EH (cell line): ENCODE measurements at regions not wholly inside any gene's neighbourhood (a gene's known extent, or its start where the extent isn't known, plus 50 kb on each side); places are given as distances from the start of the nearest gene placed in this dataset.
A peak's percentile ranks its signal among the peaks of the same experiment; 100 is the strongest.
"Not testable (repeated sequence)": the region's sequence is repeated elsewhere in the genome, so short reads cannot be mapped to it uniquely, and the experiment has no call there.

Source experiments
- DNase-seq: peaks from one replicate; pipeline ENCODE4 v3.0.0-alpha.2; 2015; ENCODE audit warnings: low read depth

DNA sequence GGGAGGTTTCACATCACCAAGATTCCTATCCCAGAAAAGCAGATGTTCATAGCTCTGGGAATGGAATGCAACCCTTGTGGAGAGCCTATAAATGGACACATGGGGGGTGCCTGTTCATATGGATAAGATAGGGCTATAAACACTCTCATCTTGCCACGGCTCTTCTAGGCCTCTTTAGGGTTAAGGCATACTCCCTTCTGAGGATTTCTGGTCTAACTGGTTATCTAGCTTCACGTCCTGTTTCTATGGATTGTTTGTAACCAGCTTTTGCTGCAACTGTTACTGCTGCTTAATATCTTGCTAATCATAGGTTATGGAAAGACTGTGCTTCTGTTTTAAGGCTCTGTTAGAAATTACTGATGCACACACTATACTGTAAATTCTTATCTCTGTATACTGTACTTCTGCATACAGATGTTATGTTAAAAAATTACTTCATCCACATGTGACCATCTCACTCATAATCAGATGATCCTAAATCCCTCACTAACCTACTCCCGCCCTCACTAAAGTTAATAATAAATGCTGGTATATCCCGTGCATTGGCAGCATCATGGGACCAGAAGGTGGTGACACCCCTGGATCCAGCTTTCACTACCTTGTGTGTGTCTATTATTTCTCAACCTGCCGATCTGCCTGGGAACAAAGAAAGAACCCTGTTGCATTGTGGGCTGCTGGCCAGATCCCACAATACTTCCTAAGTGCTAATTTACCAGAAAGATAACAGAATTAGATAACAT, 68.7 kb downstream of the PRKAB2 start:
- DNase-seq = not testable (repeated sequence)

DNA sequence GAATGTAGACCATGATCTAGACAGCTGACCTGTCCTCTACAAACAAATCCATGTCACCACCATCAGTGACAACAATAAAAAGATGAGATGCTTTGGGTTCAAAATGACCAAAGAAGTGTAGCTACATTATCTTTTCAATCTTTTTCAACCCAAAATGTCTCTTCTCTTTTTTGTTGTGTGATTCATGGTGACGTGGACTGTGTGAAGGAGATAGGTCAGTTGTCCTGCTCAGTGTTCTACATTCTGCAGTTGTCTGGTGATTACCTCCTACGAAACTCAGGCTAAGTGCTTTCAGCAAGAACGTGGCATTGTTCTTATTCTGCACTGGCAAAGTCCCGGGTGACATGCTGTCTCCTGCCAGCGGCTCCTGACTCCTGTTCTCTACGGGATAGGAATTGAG, 73.1 kb downstream of the PRKAB2 start:
- no peak for DNase-seq

- peak; percentile 27 for DNase-seq
Measured at GRCh38 chr1:147098338-147098973, 73.8 kb downstream of the PRKAB2 start.

DNA sequence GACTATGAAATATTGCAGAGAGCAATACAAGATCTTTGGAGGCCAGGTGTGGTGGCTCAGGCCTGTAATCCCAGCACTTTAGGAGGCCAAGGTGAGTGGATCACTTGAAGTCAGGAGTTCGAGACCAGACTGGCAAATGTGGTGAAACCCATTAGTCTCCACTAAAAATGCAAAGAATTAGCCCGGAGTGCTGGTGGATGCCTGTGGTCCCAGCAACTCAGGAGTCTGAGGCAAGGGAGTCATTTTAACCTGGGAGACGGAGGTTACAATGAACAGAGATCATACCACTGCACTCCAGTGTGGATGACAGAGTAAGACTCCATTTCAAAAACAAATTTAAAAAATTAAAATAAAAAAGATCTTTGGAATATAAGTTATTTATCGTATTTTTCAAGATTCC, 76.6 kb downstream of the PRKAB2 start:
- no peak for DNase-seq

DNA sequence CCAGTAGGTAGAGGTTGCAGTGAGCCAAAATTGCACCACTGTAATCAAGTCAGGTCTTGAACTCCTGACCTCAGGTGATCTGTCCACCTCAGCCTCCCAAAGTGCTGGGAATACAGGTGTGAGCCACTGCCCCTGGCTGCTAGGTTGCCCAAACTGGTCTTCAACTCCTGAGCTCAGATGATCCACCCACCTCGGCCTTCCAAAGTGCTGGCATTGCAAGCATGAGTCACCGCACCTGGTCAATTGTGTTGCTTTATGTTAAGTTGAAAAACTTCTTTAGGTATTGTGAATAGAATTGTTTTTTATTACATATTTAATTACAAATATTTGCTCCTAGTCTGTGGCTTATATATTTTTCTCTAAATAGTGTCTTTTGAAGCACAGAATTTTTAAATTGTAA, 80.5 kb downstream of the PRKAB2 start:
- no peak for DNase-seq

GRCh38 chr1:147089457-147089856, 82.8 kb downstream of the PRKAB2 start:
- no peak for DNase-seq

DNA sequence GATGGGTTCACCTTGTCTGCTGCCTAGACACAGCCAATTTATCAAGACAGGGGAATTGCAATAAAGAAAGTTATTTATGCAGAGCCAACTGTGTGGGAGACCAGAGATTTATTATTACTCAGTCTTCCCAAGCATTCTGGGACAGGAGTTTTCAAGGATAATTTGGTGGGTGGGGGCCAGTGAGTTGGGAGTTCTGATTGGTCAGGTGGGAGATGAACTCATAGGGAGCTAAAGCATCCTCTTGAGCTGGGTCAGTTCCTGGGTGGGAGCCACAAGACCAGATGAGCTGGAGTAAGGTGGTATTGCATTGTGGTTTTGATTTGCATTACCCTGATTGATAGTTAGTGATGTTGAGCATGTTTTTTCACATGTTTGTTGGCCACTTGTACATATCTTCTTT, 86.1 kb downstream of the PRKAB2 start:
- DNase-seq = no peak

- DNase-seq = peak; percentile 89
Measured at GRCh38 chr1:147084273-147085096, 87.8 kb downstream of the PRKAB2 start.

DNA sequence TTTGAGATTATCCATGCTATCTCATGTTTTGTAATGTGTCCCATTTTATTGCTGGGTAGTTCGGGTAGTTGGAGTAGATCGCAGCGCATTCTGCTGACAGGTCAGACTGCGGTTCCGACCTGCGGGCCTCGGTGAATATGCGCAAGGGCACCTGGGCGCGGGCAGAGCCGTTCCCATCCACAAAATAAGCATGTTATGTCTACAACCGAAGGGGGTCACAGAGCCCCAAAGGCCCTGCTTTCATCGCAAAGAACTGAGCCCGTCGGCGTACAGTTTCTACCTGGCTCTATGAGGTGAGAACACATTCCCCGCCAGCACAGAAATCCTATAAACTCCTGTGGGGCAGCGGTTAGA, 88.4 kb downstream of the PRKAB2 start:
- DNase-seq = no peak

DNA sequence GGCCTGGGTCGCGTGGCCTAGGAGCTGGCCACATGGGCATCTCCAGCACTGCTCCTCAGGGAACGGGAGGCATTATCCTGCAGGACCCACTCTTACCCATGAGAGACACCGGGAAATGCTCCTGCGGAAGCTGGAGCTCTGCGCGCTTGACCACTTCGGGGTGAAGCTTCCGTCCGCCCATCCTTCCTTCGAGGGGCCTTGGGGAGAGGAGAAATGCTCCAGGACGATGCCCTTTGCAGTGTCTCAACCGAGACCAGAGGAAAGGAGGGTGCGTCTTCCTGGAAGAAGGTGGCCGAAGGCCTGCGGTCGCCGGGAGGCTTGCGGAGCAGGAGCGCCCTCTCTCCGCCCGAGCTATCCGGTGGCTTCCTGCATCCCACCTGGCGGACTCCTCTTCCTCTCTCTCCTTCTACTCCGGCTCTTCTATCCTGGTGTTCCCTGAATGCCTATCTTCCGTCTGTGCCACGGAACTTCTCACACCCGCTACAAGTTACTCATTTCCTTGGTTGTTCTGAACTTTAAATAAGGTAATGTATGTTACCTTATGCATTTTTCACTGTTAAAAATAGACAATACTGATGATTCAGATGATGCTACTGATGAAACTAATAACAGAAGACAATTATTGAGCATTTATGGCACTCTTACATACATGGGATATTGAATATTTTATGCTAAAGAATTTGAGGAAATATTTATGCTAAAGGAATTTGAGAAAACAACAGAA, 91.4 kb downstream of the PRKAB2 start:
- no peak for DNase-seq

DNA sequence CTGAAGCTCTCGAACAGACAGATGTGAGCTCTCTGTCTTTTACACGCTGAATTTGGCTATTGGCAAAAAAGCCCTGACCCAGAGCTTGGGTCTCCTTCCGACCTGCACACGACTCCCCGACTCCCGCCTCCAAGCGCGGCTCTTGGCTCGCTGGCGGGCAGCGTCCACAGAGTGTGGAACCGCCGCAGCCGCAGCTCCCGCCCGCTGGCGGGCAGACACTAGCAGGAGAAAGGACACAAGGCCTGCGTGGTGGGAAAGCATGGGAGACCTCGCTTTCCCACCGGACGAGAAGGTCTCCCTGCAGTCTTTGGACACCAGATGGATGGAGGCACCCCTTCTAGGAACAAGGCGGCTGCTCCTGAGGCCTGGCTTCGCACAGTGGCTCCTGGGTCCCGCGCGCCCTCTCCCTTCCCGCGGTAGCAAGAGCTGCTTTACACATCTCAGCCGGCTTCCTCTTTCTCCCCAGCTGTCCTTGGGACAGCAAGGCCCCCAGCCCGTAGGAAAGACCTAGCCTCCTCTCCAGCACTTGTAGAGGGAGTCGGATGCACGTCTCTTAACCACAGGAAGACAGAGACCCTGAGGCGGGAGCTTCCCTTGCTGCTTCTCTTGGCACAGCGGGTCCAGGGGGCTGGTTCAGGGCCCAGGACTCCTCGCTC, 92.1 kb downstream of the PRKAB2 start:
- DNase-seq = no peak

DNA sequence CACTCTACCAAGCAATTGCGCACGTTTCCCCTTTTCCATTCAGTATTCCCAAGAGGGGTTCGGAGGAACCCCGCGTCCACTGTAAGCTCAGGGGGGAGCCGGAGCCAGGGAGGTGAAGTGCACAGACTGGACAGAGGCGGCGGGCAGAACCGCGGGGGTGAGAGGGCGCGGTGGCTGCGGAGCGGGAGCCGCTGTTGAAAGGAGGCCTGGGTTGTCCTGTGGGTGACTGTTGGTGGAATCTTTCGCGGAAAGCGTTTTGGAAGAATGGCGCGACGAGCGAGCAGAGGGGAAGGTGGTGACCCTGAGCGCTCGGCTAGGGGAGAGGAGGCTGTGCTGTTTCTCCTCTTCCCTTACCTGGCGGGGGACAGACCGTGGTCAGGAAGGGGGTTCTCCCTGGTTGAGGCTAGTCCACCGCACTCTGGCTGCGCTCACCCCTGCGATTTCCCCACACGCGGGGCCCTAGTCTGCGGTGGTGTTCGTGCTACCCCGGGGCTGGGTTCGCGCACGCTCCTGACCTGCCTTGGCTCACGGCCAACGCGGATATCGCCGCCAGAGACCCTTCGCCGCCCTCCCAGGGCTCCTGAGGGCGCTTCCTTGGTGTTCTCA, 92.8 kb downstream of the PRKAB2 start:
- no peak for DNase-seq

DNA sequence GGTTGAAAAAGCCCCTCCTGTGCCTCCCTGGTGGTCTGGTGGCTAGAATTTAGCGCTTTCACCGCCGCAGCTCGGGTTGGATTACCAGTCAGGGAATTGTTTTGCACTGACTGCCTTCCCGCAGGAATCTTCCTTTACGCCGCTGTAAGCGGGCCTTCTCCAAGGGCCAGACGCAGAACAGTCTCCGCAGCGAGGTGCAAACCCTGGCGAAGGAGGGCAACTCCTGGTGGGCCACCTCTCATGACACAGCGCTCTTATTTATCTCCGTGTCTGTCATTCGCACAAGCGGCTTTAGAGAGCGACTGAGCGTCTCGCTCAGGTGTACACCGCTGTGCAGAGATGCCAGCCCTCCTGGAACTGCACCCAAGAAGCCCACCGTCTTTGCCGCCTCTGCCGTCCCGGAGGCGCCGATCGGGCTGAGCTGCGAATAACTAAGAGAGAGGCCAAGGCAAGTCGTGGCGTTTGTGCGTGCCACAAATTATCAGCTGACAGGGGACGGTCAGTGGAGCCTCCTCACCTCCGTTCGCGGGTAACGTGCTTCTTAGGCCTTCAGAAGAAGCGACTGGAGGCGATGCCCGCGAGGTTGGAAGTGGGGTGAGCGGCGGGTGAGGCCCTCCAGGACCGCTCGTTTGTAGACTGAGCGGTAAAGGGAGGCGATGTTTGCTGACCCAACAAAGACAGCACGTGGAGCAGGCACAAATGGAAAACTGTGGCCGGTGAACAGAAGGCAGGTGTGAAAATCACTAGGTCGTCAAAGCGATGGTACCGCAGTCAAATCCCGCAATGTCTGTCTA, 93.5 kb downstream of the PRKAB2 start:
- DNase-seq = no peak

DNA sequence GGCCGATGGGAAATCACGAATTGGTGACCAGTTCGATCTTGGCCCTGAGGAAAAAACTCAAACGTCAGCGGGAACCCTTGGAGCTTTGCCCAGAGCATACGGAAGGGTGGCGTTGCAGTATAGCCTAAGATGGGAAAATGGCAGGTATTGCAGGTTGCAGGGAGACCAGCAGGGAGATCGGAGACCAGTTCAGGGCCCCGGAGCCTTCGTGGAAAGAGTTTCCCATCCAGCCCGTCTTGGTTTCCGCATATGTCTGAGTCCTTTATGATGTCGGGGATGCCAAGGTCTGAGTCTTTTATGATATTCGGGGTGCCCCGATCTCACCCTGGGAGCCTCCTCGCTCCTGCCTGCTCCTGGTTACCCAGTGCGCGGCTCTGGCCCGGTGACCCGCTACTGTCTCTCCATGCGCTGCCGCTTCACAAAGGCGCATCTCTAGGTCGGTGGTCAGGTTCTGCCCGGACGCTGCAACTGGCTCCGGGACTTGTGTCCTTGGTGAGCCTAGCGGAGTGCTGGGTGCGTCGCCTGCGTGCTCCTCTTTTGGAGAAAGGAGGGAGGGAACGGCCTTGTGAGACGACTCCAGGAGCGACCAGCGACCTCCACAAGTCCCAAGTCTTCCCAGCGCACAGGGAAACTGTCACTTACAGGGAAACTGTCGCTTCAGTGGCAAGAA, 94.2 kb downstream of the PRKAB2 start:
- no peak for DNase-seq

GRCh38 chr1:147077523-147077922, 94.7 kb downstream of the PRKAB2 start:
- no peak for DNase-seq

DNA sequence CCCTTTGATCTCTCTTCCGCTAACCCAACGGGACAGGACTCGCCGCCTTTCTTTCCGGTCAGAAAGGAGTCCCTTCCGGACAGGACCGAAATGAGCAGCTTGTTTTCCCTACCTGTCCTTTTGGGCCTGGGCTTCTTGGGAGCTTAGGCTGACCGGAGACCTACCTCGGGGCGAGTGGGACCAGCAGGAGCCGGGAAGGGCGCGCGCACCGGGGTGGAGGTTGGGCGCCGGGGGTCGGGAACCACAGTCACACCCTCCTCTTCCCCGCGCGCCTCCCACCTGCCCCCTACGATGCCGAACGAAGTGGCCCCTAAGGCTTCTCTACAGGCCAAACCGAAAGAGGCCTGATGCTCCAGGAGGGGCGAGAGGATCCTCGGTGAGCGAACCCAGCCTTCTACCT, 95.2 kb downstream of the PRKAB2 start:
- no peak for DNase-seq

- DNase-seq = no peak
Measured at GRCh38 chr1:147076442-147076841, 95.8 kb downstream of the PRKAB2 start.

- DNase-seq = peak; percentile 14
Measured at GRCh38 chr1:147072482-147073432, 99.5 kb downstream of the PRKAB2 start.

- no peak for DNase-seq
Measured at GRCh38 chr1:147071142-147071541, 101.1 kb downstream of the PRKAB2 start.
